HepG2 (cell line): ENCODE measurements at regions not wholly inside any gene's neighbourhood (a gene's known extent, or its start where the extent isn't known, plus 50 kb on each side); places are given as distances from the start of the nearest gene placed in this dataset.

Experiments
- EP300 ChIP-seq, 3 experiments: sonication (generic) in 1 of 3; formaldehyde crosslinking in 1 of 3; IDR thresholded peaks; 2 replicates each; pipeline versions ENCODE4 v1.5.1 to v1.6.1; 2011 to 2020; ENCODE audit warnings: low read depth in 2 of 3, low read length in 2 of 3, borderline replicate concordance in 1 of 3, improper control_type of control experiment in 1 of 3, mild to moderate bottlenecking in 1 of 3, missing genetic modification reagents in 1 of 3, moderate library complexity in 1 of 3
- POLR2A ChIP-seq, 2 experiments: IDR thresholded peaks; 2 replicates each; pipeline ENCODE4 v1.6.1; 2011; ENCODE audit warnings: low read depth in 2 of 2, low read length in 2 of 2, mild to moderate bottlenecking in 1 of 2, moderate library complexity in 1 of 2; ENCODE audit not compliant: insufficient read depth in 1 of 2
- ZNF224 ChIP-seq: sonication (generic); formaldehyde crosslinking; IDR thresholded peaks from 2 replicates; pipeline ENCODE4 v1.5.0; 2020; ENCODE audit warnings: mild to moderate bottlenecking, missing genetic modification reagents
- ZNF530 ChIP-seq: sonication (generic); formaldehyde crosslinking; IDR thresholded peaks from 2 replicates; pipeline ENCODE4 v1.5.0; 2020; ENCODE audit warnings: low read depth, mild to moderate bottlenecking, missing genetic modification reagents

- TF ChIP-seq ZNF530 (CRISPR knock-in tag) (no peak), EP300 (IDR thresholded peaks at IDR 0.05; ENCODE audit: low read depth in 2 of 2, low read length in 2 of 2) (no peak), EP300 (CRISPR knock-in tag; IDR thresholded peaks at IDR 0.05; ENCODE audit: borderline replicate concordance) (no peak), POLR2A (IDR thresholded peaks at IDR 0.05; ENCODE audit: insufficient read depth in 1 of 2, low read depth in 2 of 2, low read length in 2 of 2) (no peak), ZNF224 (CRISPR knock-in tag) (no peak)
Observed at GRCh38 chrX:147828719-147829118, 83.0 kb upstream of the FMR1 start.
